ENCODE measurements at regions not wholly inside any gene's neighbourhood (a gene's known extent, or its start where the extent isn't known, plus 50 kb on each side); places are given as distances from the start of the nearest gene placed in this dataset.
A peak's percentile ranks its signal among the peaks of the same experiment; 100 is the strongest.

DNA sequence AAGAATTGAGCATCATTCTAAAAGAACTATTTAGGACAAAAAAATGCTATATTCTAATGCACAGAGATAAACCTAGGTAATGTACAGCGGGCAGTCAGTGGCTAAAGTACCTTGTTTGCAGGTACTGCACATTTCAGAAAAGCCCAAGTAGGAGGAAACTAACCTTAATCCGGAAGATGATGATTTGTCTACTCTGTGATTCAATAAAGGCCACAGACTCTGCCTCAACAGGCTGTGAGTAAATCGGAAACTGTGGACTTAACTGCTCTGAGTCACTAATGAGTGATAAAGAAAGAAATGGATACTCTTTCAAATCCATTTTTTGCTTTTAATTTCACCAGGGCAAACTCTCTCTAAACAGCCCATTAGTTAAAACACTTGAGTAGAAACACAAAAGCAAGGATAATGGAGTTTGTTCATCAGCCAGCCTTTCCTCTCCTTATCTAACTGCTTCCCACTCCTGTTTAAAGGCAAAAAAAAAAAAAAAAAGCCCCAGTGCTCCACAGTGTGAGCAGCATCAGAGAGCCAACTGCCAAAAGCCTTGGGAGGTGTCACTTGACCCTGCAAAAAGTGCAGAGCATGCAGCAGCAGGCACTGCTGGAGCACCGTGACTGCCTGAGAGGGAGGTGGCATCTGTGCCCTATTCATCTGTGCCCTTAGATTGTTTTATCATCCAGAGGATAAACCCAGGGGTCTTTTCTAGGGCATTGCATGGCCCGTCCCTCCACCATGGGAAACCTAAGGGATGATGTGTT, 187.7 kb downstream of the SATB1 start:
- no peak overlapping the region for H3K4me3 Mint-ChIP-seq
- no peak for DNase-seq (ENCODE audit: low read depth, low spot score)
- H3K36me3 Mint-ChIP-seq (ENCODE audit: low read depth): no peaks in the 10 kb centered on the region
- TF ChIP-seq CTCF (conservative IDR thresholded peaks at IDR 0.05): no peak
- no peaks in the 10 kb centered on the region for H3K27me3 Mint-ChIP-seq (ENCODE audit: low read depth)
- peaks cover 37% of the 10 kb centered on the region for H3K4me1 Mint-ChIP-seq
- H3K27ac Mint-ChIP-seq (ENCODE audit: unreplicated experiment): no peak overlapping the region
- H3K9me3 Mint-ChIP-seq: no peaks in the 10 kb centered on the region

DNA sequence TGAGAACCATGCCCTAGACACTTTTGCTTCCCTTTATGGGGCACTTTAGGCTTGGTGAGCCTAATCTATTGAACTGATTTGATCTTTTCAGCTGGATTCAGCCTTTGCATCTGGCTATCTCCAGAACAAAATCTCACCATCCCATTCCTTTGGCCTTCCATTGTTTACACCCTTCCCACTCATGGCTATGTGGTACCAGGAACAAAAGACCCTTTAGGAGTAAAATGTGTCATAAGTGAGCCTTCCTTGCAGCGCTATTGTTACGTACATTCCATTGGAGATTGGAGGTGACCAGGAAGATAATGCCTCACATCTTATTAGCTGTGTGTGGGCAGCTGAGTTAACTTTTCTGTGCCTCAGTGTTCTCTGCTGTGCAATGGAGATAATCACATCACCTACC, 188.4 kb downstream of the SATB1 start:
- TF ChIP-seq CTCF (conservative IDR thresholded peaks at IDR 0.05): no peak
- Mint-ChIP-seq H3K36me3 (ENCODE audit: low read depth) (no peaks in the 10 kb centered on the region), H3K27ac (ENCODE audit: unreplicated experiment) (no peak overlapping the region), H3K27me3 (ENCODE audit: low read depth) (no peaks in the 10 kb centered on the region), H3K4me3 (no peak overlapping the region), H3K4me1 (peaks cover 34% of the 10 kb centered on the region), H3K9me3 (no peaks in the 10 kb centered on the region)
- no peak for DNase-seq (ENCODE audit: low read depth, low spot score)

GRCh38 chr3:18234717-18235335, 190.3 kb downstream of the SATB1 start:
- Mint-ChIP-seq H3K4me3 (no peak overlapping the region), H3K27ac (ENCODE audit: unreplicated experiment) (no peak overlapping the region)
- no peak for DNase-seq (ENCODE audit: low read depth, low spot score)

GRCh38 chr3:18233987-18234716, 191.0 kb downstream of the SATB1 start:
- no peaks in the 10 kb centered on the region for H3K27me3 Mint-ChIP-seq (ENCODE audit: low read depth)
- peak overlapping the region; percentile 44 for H3K27ac Mint-ChIP-seq (ENCODE audit: unreplicated experiment)
- H3K4me1 Mint-ChIP-seq: peaks cover 33% of the 10 kb centered on the region
- no peak for DNase-seq (ENCODE audit: low read depth, low spot score)
- no peak overlapping the region for H3K4me3 Mint-ChIP-seq
- no peaks in the 10 kb centered on the region for H3K36me3 Mint-ChIP-seq (ENCODE audit: low read depth)
- no peak for TF ChIP-seq CTCF (conservative IDR thresholded peaks at IDR 0.05)
- H3K9me3 Mint-ChIP-seq: no peaks in the 10 kb centered on the region

More at GRCh38 chr3:18234717-18235335, 190.3 kb downstream of the SATB1 start:
- Mint-ChIP-seq H3K4me1 (peaks cover 33% of the 10 kb centered on the region), H3K9me3 (no peaks in the 10 kb centered on the region), H3K36me3 (ENCODE audit: low read depth) (no peaks in the 10 kb centered on the region), H3K27me3 (ENCODE audit: low read depth) (no peaks in the 10 kb centered on the region)
- no peak for TF ChIP-seq CTCF (conservative IDR thresholded peaks at IDR 0.05)

DNA sequence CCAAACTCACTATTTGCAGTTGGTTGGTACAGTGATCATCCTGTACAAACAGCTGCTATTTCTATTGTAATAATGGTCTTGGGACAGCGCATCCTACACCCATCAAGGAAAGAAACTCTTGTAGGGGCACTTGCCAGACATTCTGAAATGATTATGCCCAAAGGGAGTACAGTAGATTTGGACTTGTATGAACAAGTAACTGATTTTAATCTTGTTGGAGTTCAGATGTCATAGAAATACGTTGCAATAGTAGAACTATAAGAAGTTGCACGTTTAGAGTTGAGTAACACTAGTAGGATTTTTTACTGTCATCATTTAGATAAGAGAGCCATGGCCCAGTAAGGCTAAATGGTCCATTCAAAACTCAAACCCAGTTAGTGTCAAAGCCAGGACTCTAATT, 192.8 kb downstream of the SATB1 start:
- peaks cover 28% of the 10 kb centered on the region for H3K4me1 Mint-ChIP-seq

More for the DNA sequence above, 192.8 kb downstream of the SATB1 start:
- TF ChIP-seq CTCF (conservative IDR thresholded peaks at IDR 0.05): no peak
- H3K4me3 Mint-ChIP-seq: no peak overlapping the region
- H3K27ac Mint-ChIP-seq (ENCODE audit: unreplicated experiment): no peak overlapping the region
- H3K9me3 Mint-ChIP-seq: no peaks in the 10 kb centered on the region
- no peak for DNase-seq (ENCODE audit: low read depth, low spot score)
- no peaks in the 10 kb centered on the region for H3K27me3 Mint-ChIP-seq (ENCODE audit: low read depth)
- H3K36me3 Mint-ChIP-seq (ENCODE audit: low read depth): no peaks in the 10 kb centered on the region
